GM19324 (cell line): ENCODE measurements at regions not wholly inside any gene's neighbourhood (a gene's known extent, or its start where the extent isn't known, plus 50 kb on each side); places are given as distances from the start of the nearest gene placed in this dataset.

ENCODE experiments used
- ATAC-seq: cut with Tn5 transposase; IDR thresholded peaks from one replicate; pipeline ENCODE4 v1.9.1; 2021; ENCODE audit warnings: mild to moderate bottlenecking, moderate library complexity; ENCODE audit not compliant: unreplicated experiment, low FRiP score

DNA sequence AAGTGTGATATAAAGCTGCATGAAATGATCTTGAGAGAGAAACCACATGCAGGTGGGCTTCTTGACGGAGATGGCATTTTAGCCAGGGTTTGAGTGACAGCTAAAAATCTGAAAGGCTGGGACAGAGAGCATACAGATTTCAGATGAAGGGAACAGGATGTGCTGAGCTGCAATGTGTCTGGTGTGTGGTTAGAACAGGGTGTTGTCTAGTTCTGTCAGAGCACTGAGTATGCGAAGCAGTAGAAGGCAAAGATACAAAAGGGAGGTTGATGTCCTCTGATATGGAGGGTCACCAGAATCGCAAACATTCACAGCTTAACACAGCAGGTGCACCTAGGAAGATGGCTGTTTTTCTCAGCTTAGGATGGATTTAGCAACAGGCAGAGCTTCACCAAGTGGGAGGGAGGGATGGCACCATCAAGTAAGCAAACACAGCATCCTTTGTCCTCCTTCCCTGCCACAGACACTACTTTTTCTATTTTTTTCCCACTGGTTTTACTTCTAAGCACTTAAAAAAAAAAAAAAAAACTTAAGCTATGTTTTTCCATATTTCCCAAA is 182.5 kb downstream of the TMX3 start:
- ATAC-seq: no peak

DNA sequence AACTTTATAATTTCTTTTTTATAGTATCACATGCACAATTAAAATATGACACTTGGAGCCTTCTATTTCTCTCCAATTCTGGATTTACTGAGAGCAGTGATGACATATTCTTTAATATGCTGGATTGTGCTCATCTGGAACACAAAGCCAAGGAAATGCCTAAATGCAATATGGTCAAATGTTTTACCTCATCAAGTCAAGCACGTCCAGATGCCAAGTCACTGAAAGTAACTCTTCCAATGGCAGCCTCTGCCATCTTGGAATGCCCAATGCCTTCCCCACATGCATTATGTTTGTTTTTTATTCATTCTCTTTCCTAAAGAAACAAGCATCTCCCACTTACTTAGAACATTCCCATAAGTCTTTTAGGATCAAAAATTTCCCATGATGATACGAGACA is 189.8 kb downstream of the TMX3 start:
- no peak for ATAC-seq

DNA sequence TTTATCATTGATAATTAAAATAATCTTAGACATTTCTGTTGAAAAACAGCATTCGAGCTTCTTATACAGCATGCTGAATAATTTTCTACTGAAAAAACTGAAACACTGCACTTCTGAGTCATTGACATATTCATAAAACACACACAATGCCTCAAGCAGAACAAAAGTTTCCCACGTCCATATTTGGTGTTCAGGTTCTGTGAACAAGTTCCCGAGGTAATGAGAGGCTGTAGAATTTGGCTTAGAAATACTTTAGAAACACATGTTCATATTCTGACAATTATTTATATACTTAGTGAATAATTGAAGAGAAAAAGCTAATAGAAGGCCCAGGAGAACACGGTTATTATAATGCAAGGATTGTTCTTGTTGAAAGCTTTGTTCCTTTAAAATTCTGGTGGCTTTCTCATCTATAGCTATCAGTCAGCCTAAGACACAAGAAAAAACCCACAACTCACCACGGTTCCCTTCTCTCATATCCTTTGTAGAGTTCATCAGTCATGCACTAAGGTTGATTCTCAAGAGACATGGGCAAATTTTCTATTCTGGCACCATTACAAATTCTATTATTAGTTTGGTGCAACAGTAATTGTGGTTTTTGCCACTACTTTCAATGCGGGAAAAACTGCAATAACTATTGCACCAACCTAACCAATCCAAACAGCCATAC is 194.4 kb downstream of the TMX3 start:
- ATAC-seq: no peak

DNA sequence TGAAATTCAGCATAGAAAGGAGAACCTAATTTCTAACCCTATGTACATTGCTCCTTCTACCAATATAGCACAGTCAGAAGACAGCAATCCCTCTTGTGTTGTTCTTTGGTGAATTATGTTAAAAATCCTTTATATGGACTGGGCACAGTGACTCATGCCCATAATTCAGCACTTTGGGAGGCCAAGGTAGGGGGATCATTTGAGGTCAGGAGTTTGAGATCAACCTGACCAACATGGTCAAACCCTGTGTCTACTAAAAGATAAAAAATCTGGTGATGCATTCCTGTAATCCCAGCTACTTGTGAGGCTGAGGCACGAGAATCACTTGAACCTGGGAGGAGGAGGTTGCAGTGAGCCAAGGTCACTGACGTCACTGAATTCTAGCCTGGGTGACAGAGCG is 195.6 kb downstream of the TMX3 start:
- ATAC-seq: no peak

DNA sequence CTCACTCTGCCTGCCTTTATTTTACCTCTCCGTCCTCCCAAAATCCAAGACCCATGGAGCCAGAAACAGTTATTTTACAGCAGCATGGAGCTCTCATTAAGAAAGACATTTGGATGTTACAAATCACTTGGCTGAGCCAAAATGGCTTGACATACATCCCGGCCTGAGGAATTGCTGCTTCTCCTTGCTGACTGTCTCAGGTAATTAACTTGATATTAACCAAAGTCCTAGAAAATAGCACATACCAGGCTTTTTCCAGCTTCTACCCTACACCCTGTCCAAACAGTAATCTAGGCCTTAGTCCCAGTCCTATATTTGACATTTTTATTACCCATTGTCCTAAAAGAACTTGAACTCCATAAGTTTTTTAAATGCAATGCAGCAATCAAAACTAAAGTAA is 205.0 kb downstream of the TMX3 start:
- no peak for ATAC-seq

DNA sequence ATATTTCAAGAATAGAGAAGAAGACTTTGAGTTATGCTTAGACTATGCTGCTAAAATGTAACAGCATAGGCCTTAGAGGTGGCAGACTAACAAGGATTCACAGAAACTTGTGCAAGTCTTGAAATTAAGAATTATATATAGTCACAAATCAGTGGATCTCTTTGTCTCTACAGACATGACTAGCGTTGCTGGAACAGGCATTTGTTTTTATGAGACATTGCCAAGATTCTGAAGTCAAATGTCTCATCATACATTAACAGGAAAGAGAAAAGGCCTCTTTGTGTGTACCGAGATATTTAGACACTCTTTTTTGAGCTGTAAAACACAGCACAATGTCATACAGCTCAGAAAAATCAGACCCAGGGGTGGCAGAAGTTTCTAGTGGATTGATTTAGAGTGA is 207.1 kb downstream of the TMX3 start:
- no peak for ATAC-seq

DNA sequence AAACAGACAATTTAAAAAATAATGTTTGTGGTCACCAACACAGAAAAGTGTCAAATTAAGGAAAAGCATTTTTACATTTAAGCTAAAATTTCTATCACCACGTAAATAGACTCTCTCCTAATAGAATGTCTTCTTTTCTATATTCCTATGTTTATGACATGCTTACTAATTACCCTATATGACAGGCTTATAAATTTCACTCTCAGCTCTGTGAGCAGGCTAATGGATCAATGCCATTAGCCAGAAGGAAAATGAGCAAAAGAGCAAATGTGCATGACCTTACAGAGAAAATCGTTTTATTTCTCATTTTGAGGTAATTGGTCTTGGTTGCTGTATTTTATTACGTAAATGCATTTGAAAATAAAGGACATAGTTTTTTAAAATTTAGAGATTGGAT is 209.7 kb downstream of the TMX3 start:
- no peak for ATAC-seq

DNA sequence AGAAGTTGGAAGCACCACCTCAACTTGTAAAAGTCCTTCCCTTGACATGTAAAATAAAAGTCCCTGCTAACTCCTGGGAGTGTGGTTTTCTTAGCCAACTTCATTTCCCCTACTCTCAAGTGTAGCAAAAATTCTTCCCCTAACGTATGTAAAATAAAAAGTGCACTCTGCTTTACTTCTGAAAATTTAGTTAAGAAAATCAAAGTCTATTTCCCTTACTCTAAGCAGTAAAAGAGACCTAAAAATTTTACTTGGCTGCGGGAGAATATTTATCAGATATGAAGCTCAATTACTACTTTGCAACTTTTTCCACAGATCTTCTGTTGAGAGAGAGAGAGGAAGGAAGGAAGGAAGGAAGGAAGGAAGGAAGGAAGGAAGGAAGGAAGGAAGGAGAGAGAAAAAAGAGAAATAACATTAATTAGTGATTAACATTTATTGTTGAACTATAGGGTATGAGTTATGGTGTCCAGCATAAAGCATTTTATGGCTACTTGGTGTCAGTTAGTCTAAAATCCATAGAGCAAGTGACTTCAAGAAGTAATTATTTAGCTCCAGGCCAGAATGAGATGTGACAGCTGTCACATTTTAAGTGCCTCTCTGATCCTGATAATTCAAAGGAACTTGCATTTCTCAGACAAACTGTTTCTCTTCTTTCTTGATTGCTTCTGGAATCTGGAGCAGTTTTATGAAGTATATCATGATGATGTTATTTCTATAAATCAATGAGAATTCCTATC is 210.3 kb downstream of the TMX3 start:
- no peak for ATAC-seq

DNA sequence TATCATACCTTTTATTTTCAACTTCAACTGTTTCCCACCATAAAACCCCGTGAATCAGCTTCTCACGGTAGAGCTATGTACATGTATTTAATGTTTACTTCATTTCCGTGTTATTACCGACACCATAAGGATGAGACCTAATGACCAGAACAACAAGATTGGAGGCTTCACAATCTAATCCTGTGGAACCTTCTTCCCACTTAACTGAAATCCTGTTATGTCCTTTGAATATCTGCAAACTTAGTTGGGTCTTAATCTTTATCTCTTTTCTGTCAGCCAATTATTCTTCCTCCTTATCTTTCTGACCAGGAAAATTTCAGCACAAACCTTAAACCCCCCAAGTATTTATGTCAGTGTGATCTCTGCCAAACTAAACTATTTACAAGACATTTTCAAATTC is 214.4 kb downstream of the TMX3 start:
- ATAC-seq: no peak

DNA sequence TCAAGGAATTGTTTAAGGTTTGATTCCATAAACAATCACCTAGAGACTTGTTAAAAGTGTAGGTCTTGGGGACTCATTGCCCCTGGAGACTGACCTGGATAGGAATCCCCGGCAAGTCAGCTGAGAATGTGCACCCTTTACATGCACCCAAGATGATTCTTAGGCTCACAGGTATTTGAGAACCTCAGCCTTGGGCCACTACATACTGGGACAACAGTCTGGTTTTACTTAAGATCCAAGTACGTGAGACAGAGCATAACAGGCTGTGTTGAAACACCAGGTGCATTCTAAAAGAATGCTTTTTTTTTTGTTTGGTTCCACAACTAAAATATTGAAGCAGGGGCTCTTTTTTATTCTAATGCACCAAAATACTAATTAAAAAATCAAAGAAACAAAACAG is 215.8 kb downstream of the TMX3 start:
- no peak for ATAC-seq

DNA sequence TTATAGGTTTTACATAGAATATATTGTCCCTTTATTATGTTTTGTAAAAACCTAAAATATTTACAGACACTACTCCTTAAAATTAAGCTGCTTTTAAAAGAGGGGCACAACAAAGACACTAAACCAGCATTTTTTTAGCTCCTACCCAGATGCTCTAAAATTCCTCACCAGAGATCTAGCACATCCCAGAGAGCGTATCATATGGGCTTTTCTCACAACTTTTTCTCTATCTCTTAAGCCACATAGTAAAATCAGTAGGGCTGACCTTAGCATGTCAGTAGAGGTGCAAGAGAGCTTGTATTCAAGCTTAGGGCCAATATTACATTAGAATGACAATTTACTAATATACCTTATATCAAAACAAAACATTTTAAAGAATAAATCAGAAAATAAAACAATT is 216.3 kb downstream of the TMX3 start:
- ATAC-seq: no peak

DNA sequence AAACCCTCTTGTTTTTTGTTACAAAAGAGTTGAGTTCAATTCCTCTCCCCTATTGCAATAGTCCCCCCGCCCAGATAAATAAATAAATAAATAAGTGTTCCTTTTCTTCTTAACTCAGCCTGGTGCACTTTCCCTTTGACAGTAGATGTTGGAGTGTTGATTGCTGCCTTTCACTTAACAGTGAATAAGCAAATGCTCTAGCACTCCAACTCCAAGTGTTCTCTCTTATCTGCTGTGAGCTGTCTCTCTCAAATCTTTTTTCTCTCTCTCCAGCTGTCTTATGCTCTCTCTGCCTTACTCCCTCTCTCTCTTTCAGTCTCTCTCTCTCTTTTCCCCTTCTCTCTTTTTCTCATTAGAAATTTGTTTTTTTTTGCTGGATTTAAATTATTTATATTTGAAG is 216.7 kb downstream of the TMX3 start:
- ATAC-seq: no peak

DNA sequence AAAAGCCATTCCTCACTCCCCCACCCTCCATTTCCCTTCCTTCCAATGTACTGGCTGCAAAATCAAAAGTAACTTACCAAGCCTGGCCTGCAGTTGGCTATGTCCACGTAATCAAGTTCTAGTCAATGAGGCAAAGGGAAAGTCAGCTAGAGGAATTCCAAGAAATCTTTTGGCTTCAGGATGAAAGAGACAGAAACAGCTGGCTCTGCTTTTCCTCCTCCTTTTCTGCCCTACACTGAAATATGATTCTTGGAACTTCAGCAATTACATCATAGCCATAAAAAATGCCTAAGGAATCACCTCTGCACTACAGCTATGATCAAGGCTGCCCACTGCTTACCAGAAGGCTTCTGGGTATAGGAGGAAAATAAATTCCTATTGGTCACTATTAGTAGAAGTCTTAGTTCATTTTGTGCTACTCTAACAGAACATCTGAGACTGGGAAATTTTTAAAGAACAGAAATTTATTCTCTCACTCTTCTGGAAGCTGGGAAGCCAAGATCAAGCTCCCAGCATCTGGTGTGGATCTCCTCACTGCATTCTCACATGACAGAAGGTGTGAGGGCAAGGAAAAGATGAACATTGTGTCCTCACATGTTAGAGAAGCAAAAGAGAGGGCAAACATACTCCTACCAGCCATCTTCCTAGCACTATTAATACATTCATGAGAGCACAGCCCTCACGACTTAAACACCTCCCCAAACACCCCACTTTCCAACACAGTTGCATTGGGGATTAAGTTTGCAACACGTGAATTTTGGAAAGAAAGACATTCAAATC is 219.9 kb downstream of the TMX3 start:
- ATAC-seq: no peak

DNA sequence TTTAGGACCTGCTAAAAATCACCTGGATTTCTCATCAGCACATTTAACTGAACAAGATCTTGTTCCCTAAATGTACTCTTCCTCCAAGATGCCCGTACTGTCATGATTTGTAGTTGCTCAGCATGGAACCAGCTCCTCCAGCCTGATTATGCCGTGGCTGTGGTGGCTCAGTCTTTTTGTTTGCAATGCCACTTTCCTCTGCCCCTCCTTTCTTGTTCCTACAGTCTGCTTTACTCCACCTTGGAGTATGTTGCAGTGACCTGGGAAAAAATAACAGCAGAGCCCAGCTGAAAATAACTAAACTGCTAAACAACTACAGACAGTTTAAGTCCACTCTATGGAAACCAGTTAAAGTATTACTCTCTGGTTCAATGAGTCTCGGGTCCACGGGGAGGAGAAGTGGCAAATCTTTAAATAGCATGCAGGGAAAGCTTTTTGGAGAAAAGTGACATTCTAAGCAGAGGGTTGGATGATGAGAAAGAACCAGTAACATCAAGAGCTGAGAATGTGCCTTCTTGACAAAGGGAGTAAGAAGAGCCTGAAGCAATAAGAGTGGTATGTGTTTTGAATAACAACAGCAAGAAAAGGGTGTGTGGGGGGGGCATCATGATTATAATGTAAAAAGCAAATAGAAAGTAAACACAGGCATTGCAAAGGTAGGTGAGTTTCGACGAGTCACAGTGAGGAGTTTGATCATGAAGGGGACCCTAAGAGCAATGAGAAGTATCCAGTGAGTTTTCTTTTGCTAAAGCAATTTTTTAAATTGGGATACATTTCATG is 225.7 kb downstream of the TMX3 start:
- ATAC-seq: no peak

DNA sequence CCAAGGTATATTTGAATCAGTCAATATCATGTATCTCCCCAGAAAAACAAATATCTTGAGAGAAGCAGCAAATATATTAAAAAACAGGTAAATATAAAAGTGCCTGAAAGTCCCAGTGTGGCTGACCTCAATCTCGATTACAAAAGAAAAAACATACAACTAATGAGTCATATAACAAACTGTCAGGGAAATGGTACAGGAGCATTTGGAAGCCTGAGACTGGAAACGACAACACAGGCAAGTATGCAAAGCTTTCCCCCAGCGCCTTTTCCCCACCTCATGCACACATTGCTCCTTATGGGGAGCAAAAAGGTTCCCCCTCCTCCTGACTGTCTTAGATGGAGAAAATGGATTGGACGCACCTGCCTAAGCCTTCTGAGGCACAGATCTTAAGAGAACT is 230.7 kb downstream of the TMX3 start:
- ATAC-seq: no peak

DNA sequence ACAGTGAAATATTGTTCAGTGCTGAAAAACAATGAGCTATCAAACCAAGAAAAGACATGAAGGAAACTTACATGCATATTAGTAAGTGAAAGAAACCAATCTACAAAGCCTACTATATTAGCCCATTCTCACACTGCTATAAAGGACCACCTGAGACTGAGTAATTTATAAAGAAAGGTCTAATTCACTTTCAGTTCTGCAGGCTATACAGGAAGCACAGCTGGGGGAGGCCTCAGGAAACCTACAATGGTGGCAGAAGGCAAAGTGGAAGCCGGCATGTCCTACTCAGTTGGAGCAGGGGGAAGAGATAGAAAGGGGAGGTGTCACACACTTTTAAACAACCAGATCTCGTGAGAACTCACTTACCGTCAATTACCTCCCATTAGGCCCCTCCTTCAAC is 232.1 kb downstream of the TMX3 start:
- no peak for ATAC-seq

DNA sequence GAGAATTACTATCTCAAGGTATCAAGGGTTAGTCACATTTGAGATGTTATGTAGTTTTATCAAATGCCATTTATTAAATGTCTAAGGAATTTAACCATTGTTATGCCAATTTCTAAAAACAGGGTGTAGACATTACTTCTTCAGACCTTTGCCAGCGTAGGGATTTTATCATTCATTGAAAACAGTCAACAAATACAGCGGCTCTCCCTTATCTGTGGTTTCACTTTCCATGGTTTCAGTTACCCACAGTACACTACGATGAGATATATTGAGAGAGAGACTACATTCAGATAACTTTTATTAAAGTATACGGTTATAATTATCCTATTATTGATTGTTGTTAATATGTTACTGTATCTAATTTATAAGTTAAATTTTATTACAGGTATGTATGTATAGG is 234.7 kb downstream of the TMX3 start:
- no peak for ATAC-seq

DNA sequence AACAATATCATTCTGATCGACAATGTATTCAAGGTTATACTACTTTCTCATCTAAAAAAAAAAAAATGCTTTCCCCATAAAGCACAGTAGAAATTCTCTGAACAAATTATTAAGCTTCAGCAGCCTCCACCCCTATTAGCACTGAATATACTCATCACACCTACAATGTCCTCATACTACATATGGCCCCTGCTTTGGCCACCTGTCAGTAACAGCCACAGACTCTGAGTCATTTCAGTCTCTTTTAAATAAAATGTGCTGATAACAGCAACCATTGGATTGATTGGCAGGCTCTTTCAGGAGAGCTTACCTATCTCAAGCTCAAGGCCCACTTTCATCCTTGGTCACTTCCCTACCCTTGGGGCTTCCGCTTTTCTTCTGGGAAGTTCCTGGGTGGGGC is 236.7 kb downstream of the TMX3 start:
- no peak for ATAC-seq

DNA sequence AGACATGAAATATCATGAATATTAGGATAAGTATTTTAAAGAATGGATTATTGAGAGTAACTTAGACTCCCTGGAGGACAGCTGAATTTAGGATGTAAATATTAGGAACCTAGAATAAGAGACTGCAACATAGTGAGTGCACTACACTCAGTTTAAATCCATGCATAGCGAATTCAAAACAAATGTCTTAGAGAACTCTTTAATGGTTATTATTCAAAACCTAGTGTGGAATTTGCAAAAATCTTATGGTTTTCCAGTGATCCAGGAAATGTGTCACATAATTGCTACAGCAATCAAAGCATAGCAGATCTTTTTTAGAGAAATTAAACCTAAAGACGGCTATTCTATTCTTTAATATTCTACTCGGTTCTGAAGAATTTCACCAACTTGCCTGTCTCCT is 239.0 kb downstream of the TMX3 start:
- ATAC-seq: no peak

DNA sequence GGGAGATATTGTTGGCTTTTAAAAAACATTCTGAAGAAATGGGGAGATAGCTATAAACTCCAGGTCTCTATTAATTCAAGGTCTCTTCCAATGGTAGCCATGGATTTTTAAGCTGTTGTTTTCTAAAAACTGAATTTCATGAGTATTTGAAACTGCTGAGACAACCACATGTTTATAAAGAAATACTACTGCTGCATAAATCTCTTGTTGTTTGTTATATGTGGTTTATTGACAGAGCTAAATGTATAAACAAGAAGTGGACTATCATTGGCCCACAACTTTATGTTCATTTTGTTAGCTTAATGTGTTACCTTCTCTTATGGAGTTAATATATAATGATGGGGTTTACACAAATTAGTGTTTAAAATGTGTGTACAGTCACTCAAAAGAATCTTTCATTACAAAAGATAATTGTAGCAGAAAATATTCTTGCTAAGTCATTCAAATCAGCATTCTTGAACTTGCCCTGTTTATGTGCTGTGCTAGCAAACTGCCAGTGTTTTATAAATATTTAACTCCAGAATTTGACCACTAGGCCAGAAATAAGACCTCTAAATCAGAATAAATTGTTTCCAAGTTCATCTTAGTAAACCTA is 242.1 kb downstream of the TMX3 start:
- ATAC-seq: no peak
